ENCODE measurements at regions not wholly inside any gene's neighbourhood (a gene's known extent, or its start where the extent isn't known, plus 50 kb on each side); places are given as distances from the start of the nearest gene placed in this dataset.

DNA sequence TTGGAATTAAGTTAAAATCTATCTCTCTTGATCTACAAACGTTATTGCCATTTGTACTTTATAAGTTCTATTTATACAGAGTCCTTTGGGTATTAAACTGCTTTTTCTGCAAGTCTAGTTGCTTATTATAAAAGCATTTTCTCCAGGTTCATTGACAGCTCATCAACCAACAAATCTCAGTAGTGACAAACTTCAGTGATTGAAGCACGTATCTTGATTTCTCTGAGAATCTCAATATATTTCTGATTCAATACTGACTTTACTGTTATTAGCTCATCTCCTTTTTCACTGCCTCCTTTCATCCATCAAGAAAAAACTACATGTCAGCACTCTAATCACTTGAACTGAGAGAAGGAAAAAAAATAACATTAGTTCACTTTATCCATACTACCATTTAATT lies 630.2 kb downstream of the ARAP2 start:
- ATAC-seq (no peak), DNase-seq (ENCODE audit: low read depth, low spot score) (no peak)
- Histone ChIP-seq H3K27me3 (ENCODE audit: insufficient read depth, low read length) (no peaks in the 10 kb centered on the region), H4K20me1 (ENCODE audit: insufficient read depth) (no peaks in the 10 kb centered on the region), H3K36me3 (ENCODE audit: control insufficient read depth in 1 of 2, insufficient read depth in 2 of 2, low read length in 2 of 2) (no peaks in the 10 kb centered on the region), H2AFZ (ENCODE audit: low read depth, low read length, poor library complexity, severe bottlenecking) (no peak overlapping the region), H3K9me2 (ENCODE audit: insufficient read depth) (no peaks in the 10 kb centered on the region), H3K4me3 (replicated peaks in 1 of 2; ENCODE audit: low read depth in 1 of 2, low read length in 2 of 2) (no peak overlapping the region), H3K9me3 (ENCODE audit: control insufficient read depth in 1 of 2, insufficient read depth in 1 of 2, low read depth in 1 of 2, low read length in 2 of 2) (no peaks in the 10 kb centered on the region), H3K27ac (ENCODE audit: low read depth, low read length) (no peak overlapping the region), H3K79me2 (ENCODE audit: insufficient read depth, low read length) (no peaks in the 10 kb centered on the region), H3K4me2 (ENCODE audit: low read length) (no peak overlapping the region), H3K4me1 (ENCODE audit: control insufficient read depth in 1 of 2, insufficient read depth in 2 of 2, low read length in 2 of 2) (no peaks in the 10 kb centered on the region), H3K9ac (ENCODE audit: low read length) (no peak overlapping the region)
- intact Hi-C loops (cut with micrococcal nuclease) = no loop called here
- ChIA-PET POLR2A (no interaction called here), CTCF (no interaction called here), RAD21 (ENCODE audit: low non-redundant PET in 1 of 2, low total read pairs in 2 of 2, uncharacterized antibody in 2 of 2, unreplicated experiment in 2 of 2) (no interaction called here)
- no TSS peak for BruUV-seq (replicated peaks)
- TF ChIP-seq POLR2AphosphoS5 (IDR thresholded peaks at IDR 0.05; ENCODE audit: low read depth, low read length) = no peak
- TF ChIP-seq YY1 (IDR thresholded peaks at IDR 0.05; ENCODE audit: extremely low read depth, insufficient replicate concordance, low read depth, low read length) = no peak
- TF ChIP-seq SRF (IDR thresholded peaks at IDR 0.05; ENCODE audit: low read depth) = no peak
- TF ChIP-seq POLR2A (IDR thresholded peaks at IDR 0.05; ENCODE audit: borderline replicate concordance, extremely low read depth, insufficient read depth, insufficient read length) = no peak
- TF ChIP-seq SIN3A (IDR thresholded peaks at IDR 0.05; ENCODE audit: low read depth) = no peak
- TF ChIP-seq, protein P1, sequence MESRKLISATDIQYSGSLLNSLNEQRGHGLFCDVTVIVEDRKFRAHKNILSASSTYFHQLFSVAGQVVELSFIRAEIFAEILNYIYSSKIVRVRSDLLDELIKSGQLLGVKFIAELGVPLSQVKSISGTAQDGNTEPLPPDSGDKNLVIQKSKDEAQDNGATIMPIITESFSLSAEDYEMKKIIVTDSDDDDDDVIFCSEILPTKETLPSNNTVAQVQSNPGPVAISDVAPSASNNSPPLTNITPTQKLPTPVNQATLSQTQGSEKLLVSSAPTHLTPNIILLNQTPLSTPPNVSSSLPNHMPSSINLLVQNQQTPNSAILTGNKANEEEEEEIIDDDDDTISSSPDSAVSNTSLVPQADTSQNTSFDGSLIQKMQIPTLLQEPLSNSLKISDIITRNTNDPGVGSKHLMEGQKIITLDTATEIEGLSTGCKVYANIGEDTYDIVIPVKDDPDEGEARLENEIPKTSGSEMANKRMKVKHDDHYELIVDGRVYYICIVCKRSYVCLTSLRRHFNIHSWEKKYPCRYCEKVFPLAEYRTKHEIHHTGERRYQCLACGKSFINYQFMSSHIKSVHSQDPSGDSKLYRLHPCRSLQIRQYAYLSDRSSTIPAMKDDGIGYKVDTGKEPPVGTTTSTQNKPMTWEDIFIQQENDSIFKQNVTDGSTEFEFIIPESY (IDR thresholded peaks at IDR 0.05; ENCODE audit: extremely low read depth, insufficient replicate concordance, low read length) = no peak
- TF ChIP-seq EGR1 (IDR thresholded peaks at IDR 0.05; ENCODE audit: low read depth) = no peak
- no peak for TF ChIP-seq ZNF274 (IDR thresholded peaks at IDR 0.05; ENCODE audit: low read depth, low read length)
- no peak for TF ChIP-seq ELF1 (IDR thresholded peaks at IDR 0.05; ENCODE audit: borderline replicate concordance, low read depth)

DNA sequence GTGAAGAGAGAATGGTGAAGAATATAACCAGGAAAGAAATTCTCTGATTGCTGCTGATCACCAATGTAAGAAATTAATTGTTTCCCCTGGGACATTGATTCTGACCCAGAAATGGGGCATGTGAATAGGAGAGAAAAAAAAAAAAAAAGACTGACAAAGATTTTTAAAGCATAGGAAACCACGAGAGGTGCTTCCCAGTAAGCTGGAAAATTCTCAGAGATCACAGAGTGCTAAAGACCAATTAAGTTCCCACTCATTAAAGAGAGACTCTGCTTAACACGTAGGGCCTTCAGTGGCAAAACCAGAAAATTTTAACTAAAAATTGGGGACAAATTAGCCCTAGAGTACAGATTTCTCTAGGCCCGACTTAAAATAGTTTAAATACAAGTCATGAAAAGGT lies 604.4 kb downstream of the ARAP2 start:
- no TSS peak for BruUV-seq (replicated peaks)
- Histone ChIP-seq H3K27ac (ENCODE audit: low read depth, low read length) (no peak overlapping the region), H4K20me1 (ENCODE audit: insufficient read depth) (no peaks in the 10 kb centered on the region), H3K9ac (ENCODE audit: low read length) (no peak overlapping the region), H3K27me3 (ENCODE audit: insufficient read depth, low read length) (no peaks in the 10 kb centered on the region), H3K9me2 (ENCODE audit: insufficient read depth) (no peaks in the 10 kb centered on the region), H2AFZ (ENCODE audit: low read depth, low read length, poor library complexity, severe bottlenecking) (no peak overlapping the region), H3K4me1 (ENCODE audit: control insufficient read depth in 1 of 2, insufficient read depth in 2 of 2, low read length in 2 of 2) (no peaks in the 10 kb centered on the region), H3K4me3 (replicated peaks in 1 of 2; ENCODE audit: low read depth in 1 of 2, low read length in 2 of 2) (no peak overlapping the region), H3K9me3 (ENCODE audit: control insufficient read depth in 1 of 2, insufficient read depth in 1 of 2, low read depth in 1 of 2, low read length in 2 of 2) (no peaks in the 10 kb centered on the region), H3K4me2 (ENCODE audit: low read length) (no peak overlapping the region), H3K79me2 (ENCODE audit: insufficient read depth, low read length) (no peaks in the 10 kb centered on the region), H3K36me3 (ENCODE audit: control insufficient read depth in 1 of 2, insufficient read depth in 2 of 2, low read length in 2 of 2) (no peaks in the 10 kb centered on the region)
- no peak for TF ChIP-seq FOSL1 (IDR thresholded peaks at IDR 0.05; ENCODE audit: low read depth)
- TF ChIP-seq, protein P2, sequence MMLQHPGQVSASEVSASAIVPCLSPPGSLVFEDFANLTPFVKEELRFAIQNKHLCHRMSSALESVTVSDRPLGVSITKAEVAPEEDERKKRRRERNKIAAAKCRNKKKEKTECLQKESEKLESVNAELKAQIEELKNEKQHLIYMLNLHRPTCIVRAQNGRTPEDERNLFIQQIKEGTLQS (IDR thresholded peaks at IDR 0.05) = no peak
- DNase-seq (ENCODE audit: low read depth, low spot score) = no peak
- RAD21 ChIA-PET (ENCODE audit: low non-redundant PET in 1 of 2, low total read pairs in 2 of 2, uncharacterized antibody in 2 of 2, unreplicated experiment in 2 of 2) = no interaction called here
- CTCF ChIA-PET = no interaction called here
- POLR2A ChIA-PET = no interaction called here
- intact Hi-C loops (cut with micrococcal nuclease) = no loop called here
- no peak for ATAC-seq

Data from HCT116 (cell line).